ENCODE measurements at regions not wholly inside any gene's neighbourhood (a gene's known extent, or its start where the extent isn't known, plus 50 kb on each side); places are given as distances from the start of the nearest gene placed in this dataset.
"Not testable (repeated sequence)": the region's sequence is repeated elsewhere in the genome, so short reads cannot be mapped to it uniquely, and the experiment has no call there.

DNA sequence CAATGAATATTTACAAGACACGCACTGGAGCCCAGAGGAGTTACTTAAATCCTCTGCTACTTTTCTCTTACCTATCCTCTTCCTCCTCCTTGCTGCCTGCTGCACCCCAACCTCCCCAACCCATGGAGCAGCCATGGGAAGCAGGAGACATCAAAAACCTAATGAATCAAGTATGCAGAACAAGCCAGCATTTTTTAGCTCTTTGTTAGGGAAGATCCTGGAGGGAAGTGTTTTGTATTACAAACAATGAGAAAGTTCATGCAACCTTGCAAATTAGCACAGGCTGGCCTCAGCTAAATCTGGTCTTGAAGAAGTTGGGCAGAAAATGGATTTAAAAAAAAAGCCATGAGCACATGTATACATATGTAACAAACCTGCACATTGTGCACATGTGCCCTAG lies 498.8 kb downstream of the KIF4B start:
- DNase-seq (ENCODE audit: low read depth), result no peak

DNA sequence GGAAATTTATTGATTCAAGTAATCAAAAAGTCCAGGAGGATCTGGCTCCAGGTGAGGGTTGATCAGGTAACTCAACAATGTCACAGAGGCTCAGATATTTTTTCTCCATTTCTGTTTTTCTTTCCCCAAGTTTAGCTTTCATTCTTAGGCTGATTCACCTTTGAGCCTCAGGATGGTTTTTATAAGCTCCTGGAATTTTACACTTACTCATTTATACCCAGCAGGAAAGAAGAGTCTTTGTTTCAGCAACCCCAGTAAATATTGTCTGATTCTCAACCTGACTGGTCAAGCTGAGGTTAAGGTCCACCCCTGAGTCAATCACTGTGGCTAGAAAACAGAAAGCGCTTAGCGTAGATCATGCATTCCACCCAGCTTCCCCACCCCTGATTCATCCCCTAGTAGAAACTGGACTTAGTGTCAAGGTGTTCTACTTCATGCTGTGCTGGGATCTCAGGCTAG lies 500.6 kb downstream of the KIF4B start:
- DNase-seq (ENCODE audit: low read depth), result no peak

DNA sequence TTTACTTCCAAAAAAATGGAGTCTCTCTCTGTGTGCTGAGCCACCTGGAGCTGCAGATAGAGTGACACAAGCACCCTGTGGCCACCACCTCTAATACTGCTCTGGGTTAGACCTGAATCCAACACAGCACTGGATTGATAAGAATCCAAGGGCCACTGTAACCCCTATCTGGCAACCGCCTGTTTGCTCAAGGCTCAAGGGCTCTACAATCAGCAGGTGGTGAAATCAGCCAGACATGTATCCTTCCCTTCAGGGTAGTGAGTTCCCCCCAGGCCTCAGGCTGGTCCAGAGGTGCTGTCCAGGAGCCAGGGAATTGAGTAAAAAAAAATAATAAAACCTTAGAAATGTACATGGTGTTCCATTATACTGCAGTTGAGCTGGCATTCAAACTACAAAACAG lies 509.0 kb downstream of the KIF4B start:
- no peak for DNase-seq (ENCODE audit: low read depth)

DNA sequence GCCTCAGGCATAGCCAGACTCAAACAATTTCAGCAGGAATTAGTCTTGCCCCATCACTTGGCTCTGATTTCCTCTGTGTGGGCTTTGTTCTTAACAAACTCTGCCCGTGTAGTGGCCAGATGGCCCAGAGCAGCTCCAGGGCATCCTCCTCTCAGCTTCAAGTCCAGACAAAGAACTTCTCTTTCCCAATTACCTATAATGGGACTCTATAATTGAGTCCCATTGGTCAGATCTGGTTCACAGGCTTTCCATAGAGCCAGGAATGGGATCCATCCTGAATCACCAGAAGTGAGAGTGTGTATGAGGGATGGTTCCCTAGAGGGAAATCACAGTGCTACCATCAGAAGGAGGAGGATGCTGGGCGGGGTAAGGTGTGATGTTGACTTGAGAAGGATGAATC lies 515.8 kb downstream of the KIF4B start:
- no peak for DNase-seq (ENCODE audit: low read depth)

DNA sequence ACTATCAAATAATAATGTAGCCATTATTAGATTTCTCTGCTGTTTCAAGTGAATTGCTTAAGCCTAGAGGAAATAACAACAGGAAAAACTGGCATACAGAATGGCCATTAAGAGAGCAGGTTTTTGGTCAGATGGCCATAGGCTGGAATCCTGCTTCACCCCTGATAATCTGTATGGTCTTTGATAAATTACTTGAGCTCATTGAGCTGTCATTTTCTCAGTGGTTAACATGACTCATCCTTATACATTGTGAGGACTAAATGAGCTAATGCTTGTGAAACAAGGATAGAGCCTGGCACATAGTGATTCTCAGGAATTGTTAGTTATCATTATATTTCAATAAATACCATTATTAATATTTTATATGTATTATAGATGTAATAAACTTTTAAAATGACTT lies 516.5 kb downstream of the KIF4B start:
- no peak for DNase-seq (ENCODE audit: low read depth)

DNA sequence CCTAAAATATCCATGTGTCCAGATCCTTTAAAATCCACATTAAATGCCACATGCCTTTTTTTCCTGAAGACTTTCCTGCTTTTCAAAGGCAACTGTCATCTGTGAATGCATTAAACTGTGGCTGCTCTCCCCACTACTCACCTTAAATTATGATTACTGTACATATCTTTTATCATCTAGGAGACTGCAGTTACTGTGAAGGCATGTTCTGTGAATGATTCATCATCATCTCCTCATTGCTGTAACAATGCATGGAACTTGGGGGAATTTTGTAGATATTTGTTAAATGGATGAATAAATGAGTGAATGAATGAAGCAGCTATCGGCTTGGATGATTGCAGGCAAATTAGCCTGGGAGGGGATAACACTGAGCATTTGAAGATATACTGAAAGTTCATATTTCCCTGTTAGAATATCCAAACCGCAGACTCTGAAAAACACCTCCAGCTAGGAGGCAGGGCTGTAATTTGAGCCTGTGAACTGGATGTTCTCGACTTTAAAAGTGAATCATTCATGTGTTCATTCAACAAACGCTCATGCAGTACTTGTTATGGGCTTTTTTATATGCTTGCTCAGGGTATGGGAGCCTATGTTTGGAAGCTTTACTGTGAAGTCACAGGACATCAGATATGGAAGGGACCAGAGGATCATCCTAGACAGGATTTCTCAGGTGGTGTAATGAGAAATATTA lies 519.2 kb downstream of the KIF4B start:
- DNase-seq (ENCODE audit: low read depth), result no peak

DNA sequence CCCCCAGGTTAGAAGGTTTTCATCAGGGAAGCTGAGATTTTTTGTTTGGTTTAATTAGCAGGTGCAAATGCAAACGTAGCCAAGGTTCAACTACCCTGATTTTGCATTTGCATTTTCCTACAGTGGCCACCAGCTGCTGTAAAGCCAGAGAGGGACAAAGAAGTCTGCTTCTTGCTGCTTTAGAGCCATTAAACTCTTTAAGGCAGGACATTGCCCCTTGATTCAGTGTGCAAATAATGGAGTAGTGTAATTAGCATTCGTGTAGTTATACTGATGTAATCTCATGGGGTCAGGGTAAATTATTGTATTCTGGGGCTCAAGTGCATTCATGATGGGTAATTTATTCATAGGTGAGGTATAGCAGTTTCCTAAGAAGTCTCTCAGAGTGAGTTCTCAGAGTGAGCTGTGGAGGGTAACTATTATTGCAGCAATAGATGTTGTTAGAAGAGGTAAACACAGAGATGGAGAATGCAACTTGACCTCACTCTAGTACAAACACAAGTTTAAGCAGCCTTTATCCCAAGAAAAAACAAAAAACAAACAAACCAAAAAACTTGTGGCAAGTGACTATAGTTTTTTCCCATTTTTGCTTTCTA lies 526.5 kb downstream of the KIF4B start:
- no peak for DNase-seq (ENCODE audit: low read depth)

DNA sequence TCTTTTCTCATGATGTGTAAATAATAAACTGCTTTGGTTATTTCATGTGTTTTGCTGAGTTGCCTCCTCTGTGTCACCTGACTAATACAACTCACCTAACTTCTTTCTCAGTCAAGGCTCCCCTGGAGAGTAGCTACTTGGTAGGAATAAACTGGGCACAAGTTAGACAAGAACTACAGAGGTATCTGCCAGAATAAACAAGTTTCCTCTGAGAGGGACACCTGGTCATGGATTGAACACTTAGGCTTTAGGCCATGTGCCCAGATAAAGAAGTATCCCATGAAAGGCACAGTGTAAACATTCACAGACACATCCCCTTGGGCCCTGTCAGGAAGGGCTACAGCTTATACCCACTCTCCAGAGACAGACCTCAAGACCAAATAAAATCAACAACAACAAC lies 532.5 kb downstream of the KIF4B start:
- no peak for DNase-seq (ENCODE audit: low read depth)

DNA sequence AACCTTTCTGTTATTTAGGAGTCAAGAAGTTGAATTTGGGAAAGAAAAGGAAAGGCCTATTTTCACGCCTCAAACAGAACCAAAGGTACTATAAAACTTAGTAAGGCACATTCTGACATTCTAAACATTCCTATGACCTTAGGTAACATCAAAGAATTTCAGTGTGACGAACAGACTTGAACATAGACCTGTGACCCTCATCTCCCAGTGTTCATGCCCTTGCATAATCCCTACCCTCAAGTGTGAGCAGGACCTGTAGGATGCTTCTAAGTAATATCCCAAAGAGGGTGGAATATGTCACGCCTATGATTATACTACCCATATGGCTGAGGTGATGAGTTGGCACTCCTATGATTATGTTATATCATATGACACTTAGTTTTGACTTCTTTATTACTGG lies 540.9 kb downstream of the KIF4B start:
- DNase-seq (ENCODE audit: low read depth), result no peak

DNA sequence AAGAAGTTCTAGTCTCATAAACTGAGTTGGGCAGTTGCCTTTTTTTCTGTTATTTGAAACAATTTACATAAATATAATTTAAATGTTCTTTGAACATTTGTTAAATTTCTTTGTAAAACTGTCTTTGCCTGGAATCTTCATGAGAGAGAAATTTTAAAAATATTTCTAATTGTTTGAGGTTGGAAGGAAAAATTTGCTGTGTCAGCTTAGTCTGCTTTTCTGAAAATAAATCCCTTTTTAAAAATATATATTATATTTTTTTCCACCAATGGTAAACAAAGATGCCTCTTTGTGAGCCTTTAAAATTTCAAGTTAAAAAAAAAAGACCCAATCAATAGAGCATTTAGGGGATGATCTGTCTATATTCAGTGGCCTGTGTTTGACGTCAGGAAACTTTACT lies 542.7 kb downstream of the KIF4B start:
- DNase-seq (ENCODE audit: low read depth), result no peak

DNA sequence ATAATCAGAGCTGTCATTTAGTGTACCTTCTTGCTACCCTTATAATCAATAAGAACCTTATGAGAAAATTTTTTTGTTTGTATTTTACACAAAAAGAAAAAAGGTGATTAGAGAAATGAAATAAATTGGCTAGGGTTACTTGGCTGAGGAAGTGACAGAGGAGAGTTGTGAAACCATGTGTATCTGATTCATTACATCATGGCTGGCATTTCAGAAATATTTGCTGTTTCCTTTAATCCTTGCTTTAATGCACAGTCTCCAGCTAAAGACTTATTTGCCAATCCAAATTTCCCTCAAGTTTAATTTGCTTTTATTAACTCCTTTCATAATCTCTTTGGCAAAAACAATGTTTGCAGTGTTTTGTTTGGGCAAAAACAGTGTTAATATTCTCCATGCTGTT lies 543.1 kb downstream of the KIF4B start:
- DNase-seq (ENCODE audit: low read depth), result no peak

DNA sequence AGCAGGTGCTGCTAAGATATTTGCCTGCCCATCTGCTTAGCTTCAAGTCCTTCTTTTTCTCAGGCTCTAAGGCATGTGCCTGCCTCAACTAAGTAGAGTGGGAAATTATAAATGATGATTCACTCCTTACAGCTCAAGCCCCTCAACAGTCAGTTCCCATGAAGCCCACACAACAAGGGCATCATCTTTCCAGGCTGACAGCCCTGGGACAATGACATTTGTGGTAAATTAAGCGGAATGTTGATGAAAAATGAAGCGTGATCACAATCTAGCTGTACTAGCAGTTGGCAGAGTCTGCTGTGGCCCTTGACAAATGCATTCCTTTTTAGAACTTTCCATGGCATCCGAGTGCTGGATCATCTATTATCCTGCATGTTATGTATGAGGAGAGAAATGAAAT lies 548.6 kb downstream of the KIF4B start:
- DNase-seq (ENCODE audit: low read depth), result no peak

DNA sequence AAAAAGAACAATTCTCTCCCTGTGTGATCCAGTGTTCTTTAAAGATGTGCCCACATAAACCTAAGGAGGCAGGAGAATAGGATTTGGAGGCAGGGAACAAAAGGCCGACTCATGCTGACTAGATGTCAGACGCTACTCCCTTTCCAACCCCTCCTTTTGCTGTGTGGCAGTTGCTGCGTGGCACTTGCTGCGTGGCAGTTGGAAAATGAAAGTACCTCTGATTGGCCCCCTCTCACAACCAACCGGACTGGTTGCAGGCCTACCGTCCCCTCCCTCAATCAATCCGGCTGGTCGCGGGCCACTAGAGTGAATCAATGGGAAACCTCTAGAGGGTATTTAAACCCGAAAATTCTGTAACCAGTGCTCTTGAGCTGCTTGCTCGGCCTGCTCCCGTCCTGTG lies 551.0 kb downstream of the KIF4B start:
- no peak for DNase-seq (ENCODE audit: low read depth)

DNA sequence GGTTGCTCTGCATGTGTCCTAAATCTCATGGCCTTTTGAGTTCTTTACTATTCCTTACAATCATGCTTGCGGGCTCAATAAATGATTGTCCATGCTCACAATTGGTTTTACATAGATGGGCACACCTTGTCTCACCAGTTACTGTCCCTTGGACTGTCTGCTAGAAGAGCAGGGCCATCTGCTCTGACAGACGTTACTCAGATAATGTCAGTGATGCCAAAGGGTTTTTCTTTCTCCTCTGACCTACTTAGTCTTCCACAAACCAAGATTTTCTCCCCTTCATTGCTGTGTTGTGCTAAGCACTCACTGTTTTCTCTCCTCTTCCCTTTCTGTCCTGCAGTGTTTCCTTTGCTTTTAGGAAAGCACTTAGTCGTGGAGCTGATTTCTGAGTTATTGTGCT lies 562.3 kb downstream of the KIF4B start:
- DNase-seq (ENCODE audit: low read depth), result no peak

DNA sequence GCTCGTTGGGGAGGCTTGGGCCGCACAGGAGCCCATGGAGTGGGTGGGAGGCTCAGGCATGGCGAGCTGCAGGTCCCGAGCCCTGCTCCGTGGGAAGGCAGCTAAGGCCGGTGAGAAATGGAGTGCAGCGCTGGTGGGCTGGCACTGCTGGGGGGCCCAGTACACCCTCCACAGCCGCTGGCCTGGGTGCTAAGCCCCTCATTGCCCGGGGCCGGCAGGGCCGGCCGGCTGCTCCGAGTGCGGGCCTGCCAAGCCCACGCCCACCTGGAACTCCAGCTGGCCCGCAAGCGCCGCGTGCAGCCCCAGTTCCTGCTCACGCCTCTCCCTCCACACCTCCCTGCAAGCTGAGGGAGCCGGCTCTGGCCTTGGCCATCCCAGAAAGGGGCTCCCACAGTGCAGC lies 573.3 kb downstream of the KIF4B start:
- not testable (repeated sequence) for DNase-seq (ENCODE audit: low read depth)

DNA sequence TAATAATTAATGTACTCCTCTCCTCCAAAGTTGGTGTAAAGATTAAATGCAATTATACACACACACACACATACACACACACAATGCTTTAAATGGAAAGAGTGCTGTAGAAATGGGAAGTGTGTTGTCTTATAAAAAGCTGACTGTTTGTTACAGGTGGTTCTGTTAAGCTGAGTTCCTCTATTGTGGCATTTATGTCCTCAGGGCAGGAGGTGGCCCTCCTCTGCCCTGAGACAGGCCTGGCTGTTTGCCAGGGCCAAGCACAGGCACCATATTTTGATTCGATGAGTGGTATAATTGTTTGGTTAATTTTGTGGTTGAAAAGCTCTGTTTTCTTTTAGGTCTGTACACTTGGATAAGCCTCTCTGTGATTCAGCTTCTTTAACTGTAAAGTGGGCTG lies 573.9 kb downstream of the KIF4B start:
- DNase-seq (ENCODE audit: low read depth), result no peak

DNA sequence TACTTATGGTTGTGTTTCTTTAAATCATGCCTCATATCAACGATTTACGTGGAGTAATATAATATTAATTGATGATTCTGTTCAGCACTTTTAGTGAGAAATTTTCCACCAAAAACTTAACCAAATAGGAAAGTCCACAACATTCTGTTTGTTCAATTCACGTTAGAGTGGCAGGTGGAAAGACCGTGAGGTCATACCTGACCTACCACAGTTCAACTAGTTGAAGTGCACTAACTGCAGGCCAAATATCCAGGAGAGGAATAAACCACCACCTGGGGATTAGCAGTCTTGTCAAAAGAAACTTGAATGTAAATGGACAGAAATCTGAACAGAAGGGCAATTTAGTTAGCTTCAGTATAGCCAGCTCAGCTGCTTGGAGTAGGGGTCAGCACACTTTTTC lies 577.7 kb downstream of the KIF4B start:
- no peak for DNase-seq (ENCODE audit: low read depth)

DNA sequence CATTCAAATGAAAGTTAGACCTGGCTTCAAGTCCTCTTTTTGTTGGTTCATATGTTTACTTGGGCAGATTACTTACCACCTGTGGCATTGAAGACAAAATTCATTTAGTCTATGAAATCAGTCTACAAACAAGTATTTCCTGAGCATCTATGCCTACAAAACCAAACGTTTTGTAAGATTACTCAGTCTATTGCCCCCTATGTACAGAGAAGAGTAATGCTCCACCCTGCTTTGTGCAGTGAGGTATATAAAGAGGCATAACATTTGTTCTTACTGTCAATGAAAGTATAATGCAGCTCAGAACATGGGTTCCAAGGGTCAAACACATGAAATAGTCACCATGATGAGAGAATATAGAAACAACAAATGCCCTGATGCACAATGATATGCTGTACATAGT lies 580.7 kb downstream of the KIF4B start:
- no peak for DNase-seq (ENCODE audit: low read depth)

DNA sequence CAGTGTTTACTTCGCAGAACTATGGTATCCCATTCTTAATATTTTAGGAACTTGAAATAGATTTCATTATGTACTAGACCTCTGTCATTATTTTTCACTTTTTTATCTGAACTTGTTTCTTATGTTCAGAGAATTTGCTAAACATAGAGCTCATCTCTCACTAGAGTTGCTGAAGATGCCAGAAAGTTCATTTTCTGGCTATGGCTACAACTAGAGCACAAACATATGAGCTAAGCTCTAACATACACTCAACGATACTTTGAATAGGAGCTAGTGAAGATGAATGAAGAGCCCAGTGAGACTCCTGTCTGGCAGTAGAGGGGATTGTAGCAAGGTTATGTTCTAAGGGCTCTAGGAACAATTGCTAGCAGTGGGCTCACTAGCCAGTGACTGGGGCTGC lies 582.2 kb downstream of the KIF4B start:
- no peak for DNase-seq (ENCODE audit: low read depth)

DNA sequence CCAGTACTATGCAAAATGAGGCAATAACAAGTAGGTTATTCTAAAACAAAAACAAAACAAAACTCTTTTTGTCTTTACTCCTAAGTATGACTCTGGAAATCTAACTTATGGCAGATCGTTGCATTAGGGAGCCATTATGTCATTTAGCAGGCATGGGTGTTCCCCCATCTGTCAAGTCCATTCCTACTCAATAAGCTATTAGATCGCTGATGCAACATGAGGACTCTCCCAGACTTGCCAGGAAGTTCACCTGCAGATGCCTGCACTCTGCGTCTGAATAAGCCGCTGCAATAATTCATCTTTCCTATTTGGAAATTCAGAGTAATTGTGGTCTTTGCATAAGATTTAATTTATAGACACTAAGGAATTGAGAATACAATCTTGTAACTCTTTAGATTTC lies 585.0 kb downstream of the KIF4B start:
- DNase-seq (ENCODE audit: low read depth), result no peak

DNA sequence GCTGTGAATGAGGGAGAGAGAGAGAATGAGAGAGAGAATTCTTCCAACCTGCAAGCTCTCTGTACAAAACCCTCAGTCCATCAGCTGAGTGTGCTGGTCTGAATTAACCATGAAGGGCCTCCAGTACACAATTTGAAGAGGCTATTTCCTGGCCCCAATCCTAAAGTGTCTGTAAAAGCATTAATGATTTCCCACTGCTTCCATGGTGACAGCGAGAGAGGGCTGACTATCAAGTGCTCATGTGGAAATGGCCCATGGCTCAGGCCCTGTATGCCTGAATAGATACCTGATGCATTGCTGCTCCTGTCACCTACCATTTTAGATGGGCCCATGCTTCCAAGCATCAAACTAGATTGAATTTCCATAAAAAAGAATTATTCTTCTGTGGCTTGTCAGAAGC lies 592.4 kb downstream of the KIF4B start:
- no peak for DNase-seq (ENCODE audit: low read depth)

DNA sequence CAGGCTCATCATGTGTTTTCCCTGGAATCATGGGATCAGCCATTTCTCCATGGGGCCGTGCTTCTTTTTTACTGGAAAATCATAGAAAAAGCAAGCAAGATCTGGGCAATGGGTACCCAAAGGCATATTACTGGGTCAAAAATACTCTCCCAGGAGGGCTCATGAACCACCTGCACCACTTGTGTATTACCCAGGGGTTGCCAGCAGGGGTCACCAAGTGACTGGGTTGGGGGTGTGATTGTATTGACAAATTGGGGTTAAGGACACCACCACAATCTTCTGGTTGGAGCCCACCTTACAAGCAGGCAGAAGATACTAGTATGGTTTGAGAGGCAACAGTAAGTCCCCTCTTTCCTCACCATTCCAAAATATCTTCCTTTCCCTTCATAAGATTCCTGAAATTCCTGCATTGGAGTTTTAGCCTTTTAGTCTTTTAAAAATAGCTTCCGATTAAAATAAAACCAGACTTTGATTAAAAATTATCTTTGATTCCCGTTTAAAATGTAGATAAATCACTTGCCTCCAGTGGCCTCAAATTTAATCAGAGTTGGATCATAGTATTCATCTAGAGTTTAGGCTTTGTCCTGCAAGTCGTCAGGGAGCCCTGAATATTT lies 603.3 kb downstream of the KIF4B start:
- peak; percentile 1 for DNase-seq (ENCODE audit: low read depth)

DNA sequence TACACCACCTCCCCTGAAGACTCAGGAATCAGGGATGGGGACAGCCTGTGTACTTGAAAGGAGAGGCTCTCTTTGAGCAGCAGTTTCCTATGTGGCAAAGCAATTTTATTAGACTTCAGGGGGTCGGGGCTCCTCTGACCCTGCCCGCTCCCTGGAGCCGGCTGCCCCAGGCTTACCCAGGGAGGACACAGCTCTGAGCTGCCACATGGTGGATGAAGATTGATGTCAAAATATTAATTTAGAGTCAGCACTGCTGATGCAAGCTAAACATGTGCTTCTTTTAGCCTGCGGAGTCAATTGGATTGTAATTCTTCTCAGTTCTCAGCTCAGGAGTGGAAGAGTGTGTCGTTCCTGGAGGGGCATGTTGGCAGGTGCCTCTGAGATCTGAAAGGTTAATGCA lies 606.1 kb downstream of the KIF4B start:
- no peak for DNase-seq (ENCODE audit: low read depth)
